OCI-LY1 (cell line): ENCODE measurements at regions not wholly inside any gene's neighbourhood (a gene's known extent, or its start where the extent isn't known, plus 50 kb on each side); places are given as distances from the start of the nearest gene placed in this dataset.

ENCODE experiments used
- CTCF ChIP-seq: fragments of 200-600 bp; sonication (generic), shearing (Covaris generic); IDR thresholded peaks from 2 replicates; pipeline ENCODE4 v1.5.1; 2017; ENCODE audit warnings: mild to moderate bottlenecking, antibody characterized with exemption, low read length, moderate library complexity, mixed read lengths
- EZH2 ChIP-seq: fragments of 200-600 bp; sonication (generic), shearing (Covaris generic); IDR thresholded peaks from 2 replicates; pipeline ENCODE4 v1.8.0; 2017; ENCODE audit warnings: borderline replicate concordance, mixed run types, mild to moderate bottlenecking, antibody characterized with exemption, low read length, moderate library complexity, mixed read lengths

- no peak for TF ChIP-seq EZH2
- no peak for TF ChIP-seq CTCF
Measured at GRCh38 chr2:43144263-43144662, 82.1 kb downstream of the ZFP36L2 start.
